IMR-90 (cell line): ENCODE measurements at regions not wholly inside any gene's neighbourhood (a gene's known extent, or its start where the extent isn't known, plus 50 kb on each side); places are given as distances from the start of the nearest gene placed in this dataset.

Source experiments
- ATAC-seq: fragments of 200-7000 bp; cut with Tn5 transposase; 2 replicates; pipeline ENCODE4 v1.9.1; 2020; ENCODE audit warnings: low read depth, mild to moderate bottlenecking, moderate library complexity
- BruUV-seq: library from RNA; stranded (reverse); fragments of 400-500 nt; replicated peaks from 2 replicates; lab custom pipeline; 2021; lab: Mats Ljungman, UMichigan
- CTCF ChIA-PET: fragments of 300-600 bp; formaldehyde crosslinking; extraction: SDS; loops from one replicate; lab custom pipeline; 2021; ENCODE audit warnings: antibody characterized with exemption; lab: Yijun Ruan, JAX
- POLR2A ChIA-PET: fragments of 300-600 bp; sonication (Branson Sonifier 250); formaldehyde crosslinking; loops from one replicate; lab custom pipeline; 2022; ENCODE audit warnings: antibody characterized with exemption; ENCODE audit not compliant: unreplicated experiment; lab: Charles Lee
- DNase-seq: peaks from one replicate; pipeline ENCODE4 v3.0.0; 2013
- H2AFZ ChIP-seq: replicated peaks from 2 replicates; pipeline ENCODE3; 2013; ENCODE audit warnings: low read length, mild to moderate bottlenecking; ENCODE audit not compliant: poor library complexity
- H2AK5ac ChIP-seq: 2 replicates; pipeline ENCODE4 v1.6.1; 2013; ENCODE audit warnings: low read depth, low read length, inconsistent platforms
- H2AK9ac ChIP-seq: replicated peaks from 2 replicates; pipeline ENCODE3; 2013; ENCODE audit warnings: mild to moderate bottlenecking, low read depth, low read length, moderate library complexity; ENCODE audit not compliant: poor library complexity
- H2BK120ac ChIP-seq: 2 replicates; pipeline ENCODE4 v1.6.1; 2013; ENCODE audit warnings: low read depth, low read length, inconsistent platforms
- H2BK15ac ChIP-seq: 3 replicates; pipeline ENCODE4 v1.6.1; 2013; ENCODE audit warnings: low read depth, low read length, inconsistent platforms
- H2BK20ac ChIP-seq: 2 replicates; pipeline ENCODE4 v1.6.1; 2013; ENCODE audit warnings: low read depth, mild to moderate bottlenecking, inconsistent platforms, low read length, moderate library complexity
- H2BK5ac ChIP-seq: 2 replicates; pipeline ENCODE4 v1.6.1; 2013; ENCODE audit warnings: mild to moderate bottlenecking, low read depth, low read length, inconsistent platforms; ENCODE audit not compliant: poor library complexity, severe bottlenecking
- H3K14ac ChIP-seq: replicated peaks from 2 replicates; pipeline ENCODE4 v1.6.1; 2013; ENCODE audit warnings: low read depth, low read length, inconsistent platforms
- H3K18ac ChIP-seq: 2 replicates; pipeline ENCODE4 v1.6.1; 2013; ENCODE audit warnings: low read depth, low read length, control low read depth
- H3K23ac ChIP-seq: 2 replicates; pipeline ENCODE4 v1.6.1; 2013; ENCODE audit warnings: low read depth, low read length, inconsistent platforms
- H3K27ac ChIP-seq: 2 replicates; pipeline ENCODE4 v1.5.1; 2013; ENCODE audit warnings: mild to moderate bottlenecking, control low read depth, low read length; ENCODE audit not compliant: insufficient read depth
- H3K27me3 ChIP-seq: 2 replicates; pipeline ENCODE4 v1.6.1; 2013; ENCODE audit warnings: low read length; ENCODE audit not compliant: control insufficient read depth, insufficient read depth
- H3K36me3 ChIP-seq: 2 replicates; pipeline ENCODE4 v1.6.1; 2013; ENCODE audit warnings: low read length, mixed read lengths; ENCODE audit not compliant: control insufficient read depth, insufficient read depth
- H3K4ac ChIP-seq: 2 replicates; pipeline ENCODE4 v1.6.1; 2013; ENCODE audit warnings: low read depth, low read length, inconsistent platforms
- H3K4me1 ChIP-seq: 2 replicates; pipeline ENCODE4 v1.6.1; 2013; ENCODE audit warnings: low read length, mixed read lengths; ENCODE audit not compliant: control insufficient read depth, insufficient read depth
- H3K4me2 ChIP-seq: 2 replicates; pipeline ENCODE4 v1.6.1; 2013; ENCODE audit warnings: low read depth, mild to moderate bottlenecking, control low read depth, low read length, moderate library complexity
- H3K4me3 ChIP-seq: 2 replicates; pipeline ENCODE4 v1.5.1; 2013; ENCODE audit warnings: low read depth, mild to moderate bottlenecking, control low read depth, low read length, moderate library complexity; ENCODE audit not compliant: insufficient read depth
- H3K56ac ChIP-seq: 2 replicates; pipeline ENCODE4 v1.6.1; 2013; ENCODE audit warnings: low read length, inconsistent platforms; ENCODE audit not compliant: insufficient read depth; ENCODE audit errors: extremely low read depth
- H3K79me1 ChIP-seq, 2 experiments: 2 replicates each; pipeline ENCODE4 v1.6.1; 2013; ENCODE audit warnings: low read length in 2 of 2, inconsistent platforms in 1 of 2, low read depth in 1 of 2
- H3K9ac ChIP-seq: 2 replicates; pipeline ENCODE4 v1.6.1; 2013; ENCODE audit warnings: low read depth, low read length, control low read depth
- H3K9me1 ChIP-seq: 2 replicates; pipeline ENCODE4 v1.6.1; 2013; ENCODE audit warnings: low read length, inconsistent platforms; ENCODE audit not compliant: insufficient read depth
- H3K9me3 ChIP-seq: 2 replicates; pipeline ENCODE4 v1.6.1; 2013; ENCODE audit warnings: low read length; ENCODE audit not compliant: control insufficient read depth, insufficient read depth
- H4K20me1 ChIP-seq: 2 replicates; pipeline ENCODE4 v1.6.1; 2013; ENCODE audit warnings: low read length, inconsistent platforms; ENCODE audit not compliant: insufficient read depth
- H4K5ac ChIP-seq: 2 replicates; pipeline ENCODE4 v1.6.1; 2013; ENCODE audit warnings: mild to moderate bottlenecking, low read depth, low read length, control low read depth
- H4K8ac ChIP-seq, 2 experiments: 2 replicates each; pipeline ENCODE4 v1.6.1; 2013; ENCODE audit warnings: low read depth in 2 of 2, low read length in 2 of 2, control low read depth in 1 of 2, inconsistent platforms in 1 of 2
- H4K91ac ChIP-seq: 2 replicates; pipeline ENCODE4 v1.6.1; 2013; ENCODE audit warnings: low read depth, low read length, inconsistent platforms; ENCODE audit not compliant: insufficient read depth
- BHLHE40 ChIP-seq: fragments of 150-350 bp; IDR thresholded peaks from 2 replicates; pipeline ENCODE4 v1.6.1; 2016; ENCODE audit warnings: mild to moderate bottlenecking, low read depth, low read length
- CHD1 ChIP-seq: IDR thresholded peaks from 2 replicates; pipeline ENCODE4 v1.6.1; 2012; ENCODE audit warnings: low read depth, low read length, improper control_type of control experiment
- ELK1 ChIP-seq: fragments of 150-350 bp; IDR thresholded peaks from 2 replicates; pipeline ENCODE4 v1.6.1; 2016; ENCODE audit warnings: low read depth, mild to moderate bottlenecking, low read length, moderate library complexity, borderline replicate concordance
- FOS ChIP-seq: fragments of 150-350 bp; IDR thresholded peaks from 2 replicates; pipeline ENCODE4 v1.6.1; 2016; ENCODE audit warnings: low read depth, low read length
- MXI1 ChIP-seq: IDR thresholded peaks from 2 replicates; pipeline ENCODE4 v1.6.1; 2012; ENCODE audit warnings: low read depth, mild to moderate bottlenecking, low read length, moderate library complexity, borderline replicate concordance
- NFE2L2 ChIP-seq: fragments of 150-350 bp; IDR thresholded peaks from 2 replicates; pipeline ENCODE4 v1.6.1; 2016; ENCODE audit warnings: low read depth, mild to moderate bottlenecking, low read length
- SMC3 ChIP-seq: fragments of 150-350 bp; IDR thresholded peaks from 2 replicates; pipeline ENCODE4 v1.6.1; 2016; ENCODE audit warnings: low read depth, mild to moderate bottlenecking, antibody characterized with exemption, low read length, moderate library complexity
- WGBS, 2 experiments: methylation state at CpG; one replicate each; pipeline versions ENCODE4 v1.1.5 to v1.1.7; 2013; ENCODE audit warnings: missing lambda C conversion rate in 2 of 2; ENCODE audit not compliant: insufficient read length in 1 of 2; ENCODE audit errors: extremely low coverage in 2 of 2; 5-methylcytosine and 5-hydroxymethylcytosine counted together
- dilution Hi-C: fragments of 300-500 bp; cut with HindIII; formaldehyde crosslinking; loops from one replicate; pipeline ENCODE4 v1.14.3; 2018; ENCODE audit warnings: low sequenced_read_pairs; ENCODE audit not compliant: unreplicated experiment
- in situ Hi-C: fragments of 300-500 bp; cut with MboI; formaldehyde crosslinking; loops from 3 replicates; pipeline ENCODE4 v1.14.3; 2019; ENCODE audit warnings: low sequenced_read_pairs, inconsistent platforms, mixed read lengths
- intact Hi-C: fragments of 100-400 bp; cut with micrococcal nuclease; formaldehyde crosslinking; loops from 2 replicates; pipeline ENCODE4 v1.10.0; 2022

GRCh38 chr1:29973406-29973805, 737.1 kb downstream of the PTPRU start:
- Histone ChIP-seq H2BK5ac (no peak overlapping the region), H3K79me1 (no peaks in the 10 kb centered on the region), H3K4me2 (no peak overlapping the region), H2BK15ac (no peak overlapping the region), H4K20me1 (no peaks in the 10 kb centered on the region), H3K9me1 (no peaks in the 10 kb centered on the region), H2AK5ac (no peak overlapping the region), H3K4me1 (no peaks in the 10 kb centered on the region), H2AK9ac (no peak overlapping the region), H3K4me3 (no peak overlapping the region), H4K8ac (no peak overlapping the region), H2BK20ac (peak overlapping the region; percentile 58; the same call in 1 of the 2 replicates), H2AFZ (no peak overlapping the region), H4K5ac (no peak overlapping the region), H3K9me3 (no peaks in the 10 kb centered on the region; the same call in 1 of the 2 replicates), H3K18ac (no peak overlapping the region), H3K4ac (no peak overlapping the region), H2BK120ac (no peak overlapping the region; the same call in 1 of the 2 replicates), H3K27me3 (no peaks in the 10 kb centered on the region), H3K36me3 (no peaks in the 10 kb centered on the region), H3K9ac (no peak overlapping the region), H3K23ac (no peak overlapping the region), H3K14ac (no peak overlapping the region), H4K91ac (no peak overlapping the region), H3K56ac (no peak overlapping the region), H3K27ac (no peak overlapping the region)
- no peak for ATAC-seq
- no TSS peak for BruUV-seq
- intact Hi-C loops (no loop called here), dilution Hi-C loops (no loop called here), in situ Hi-C loops (no loop called here)
- DNase-seq, result no peak
- WGBS, 2 experiments, result 29% methylated on average over 1 of the region's 3 CpGs; no CpG with 5 or more reads in 1 of the 2 experiments
- ChIA-PET POLR2A (no interaction called here), CTCF (no interaction called here)
- TF ChIP-seq SMC3 (no peak), ELK1 (no peak), CHD1 (no peak), BHLHE40 (no peak), FOS (no peak), MXI1 (no peak), NFE2L2 (no peak)
